Upper lobe of left lung (tissue), 6 donors: ENCODE measurements at regions not wholly inside any gene's neighbourhood (a gene's known extent, or its start where the extent isn't known, plus 50 kb on each side); places are given as distances from the start of the nearest gene placed in this dataset.
"Not testable (repeated sequence)": the region's sequence is repeated elsewhere in the genome, so short reads cannot be mapped to it uniquely, and the experiment has no call there.

Experiments
- ATAC-seq, 2 donors: fragments of 200-7000 bp; cut with Tn5 transposase; one replicate each; pipeline ENCODE4 v1.9.1; 2022; ENCODE audit warnings: mild to moderate bottlenecking in 2 of 2, moderate library complexity in 2 of 2; ENCODE audit not compliant: low FRiP score in 2 of 2
- DNase-seq, 2 donors: peaks; one replicate each; pipeline ENCODE4 v3.0.0-alpha.2; 2019 to 2020
- H3K27ac ChIP-seq, 4 donors: fragments of 200-600 bp; sonication (generic); one replicate each; pipeline ENCODE4 v1.5.1; 2016 to 2019
- H3K27me3 ChIP-seq, 4 donors: fragments of 200-600 bp; sonication (generic); one replicate each; pipeline ENCODE4 v1.5.1; 2017 to 2019
- H3K36me3 ChIP-seq, 4 donors: fragments of 200-600 bp; sonication (generic); one replicate each; pipeline ENCODE4 v1.5.1; 2016 to 2019
- H3K4me1 ChIP-seq, 4 donors: fragments of 200-600 bp; sonication (generic); one replicate each; pipeline ENCODE4 v1.5.1; 2018 to 2019
- H3K4me3 ChIP-seq, 4 donors: fragments of 200-600 bp; sonication (generic); one replicate each; pipeline ENCODE4 v1.5.1; 2017 to 2019; ENCODE audit warnings: mild to moderate bottlenecking in 2 of 4, moderate library complexity in 1 of 4
- H3K9me3 ChIP-seq, 4 donors: fragments of 200-600 bp; sonication (generic); one replicate each; pipeline ENCODE4 v1.5.1; 2018 to 2019
- CTCF ChIP-seq, 6 experiments: fragments of 450-650 bp in 4 of 6; fragments of 200-600 bp in 2 of 6; sonication (generic) in 2 of 6; IDR thresholded peaks; one replicate each; pipeline ENCODE4 v1.5.1; 2016 to 2019; ENCODE audit warnings: antibody characterized with exemption in 6 of 6
- EP300 ChIP-seq, 4 donors: sonication (generic); formaldehyde crosslinking; IDR thresholded peaks; one replicate each; pipeline ENCODE4 v1.5.1; 2017; ENCODE audit warnings: antibody characterized with exemption in 4 of 4, control low read depth in 2 of 4
- POLR2A ChIP-seq, 4 donors: fragments of 450-650 bp; IDR thresholded peaks; one replicate each; pipeline ENCODE4 v1.5.1; 2016 to 2017; ENCODE audit warnings: antibody characterized with exemption in 4 of 4, mild to moderate bottlenecking in 2 of 4
- POLR2AphosphoS5 ChIP-seq, 2 donors: sonication (generic); formaldehyde crosslinking; IDR thresholded peaks; one replicate each; pipeline ENCODE4 v1.5.1; 2017; ENCODE audit warnings: antibody characterized with exemption in 2 of 2
- WGBS, 2 donors: methylation state at CpG; one replicate each; pipeline ENCODE4 v1.1.5; 2017 to 2018; 5-methylcytosine and 5-hydroxymethylcytosine counted together
- donor health status: DM: no; HTN: no; CAD: no; lungs with moderate emphysema.
- donor health status: DM: no; HTN: yes; CAD: no; lungs with severe emphysema.

- 61 to 68% methylated on average over 6 of the region's 6 CpGs for WGBS, 2 donors
Measured at GRCh38 chr4:179048839-179049453, 1606.7 kb upstream of the AGA start.

GRCh38 chr4:179051206-179051605 is 1609.0 kb upstream of the AGA start:
- Histone ChIP-seq H3K27ac (no peak overlapping the region), H3K27me3 (no peaks in the 10 kb centered on the region), H3K4me3 (no peak overlapping the region), H3K36me3 (no peaks in the 10 kb centered on the region), H3K4me1 (no peaks in the 10 kb centered on the region), H3K9me3 (no peaks in the 10 kb centered on the region)
- TF ChIP-seq POLR2AphosphoS5 (IDR thresholded peaks at IDR 0.05) (no peak), EP300 (IDR thresholded peaks at IDR 0.05) (no peak), CTCF (IDR thresholded peaks at IDR 0.05) (no peak), POLR2A (IDR thresholded peaks at IDR 0.05) (no peak)
- 15 to 23% methylated on average over 1 of the region's 1 CpG for WGBS, 2 donors
- no peak for ATAC-seq
- DNase-seq: no peak

More at GRCh38 chr4:179048839-179049453, 1606.7 kb upstream of the AGA start:
- DNase-seq (no peak), ATAC-seq (no peak)
- TF ChIP-seq POLR2A (IDR thresholded peaks at IDR 0.05) (no peak), CTCF (IDR thresholded peaks at IDR 0.05) (no peak), EP300 (IDR thresholded peaks at IDR 0.05) (no peak), POLR2AphosphoS5 (IDR thresholded peaks at IDR 0.05) (no peak)
- Histone ChIP-seq H3K27me3 (no peaks in the 10 kb centered on the region), H3K4me1 (no peaks in the 10 kb centered on the region), H3K9me3 (no peaks in the 10 kb centered on the region), H3K27ac (no peak overlapping the region), H3K4me3 (no peak overlapping the region), H3K36me3 (no peaks in the 10 kb centered on the region)

- WGBS, 2 donors: 81 to 83% methylated on average over 3 of the region's 3 CpGs
- ATAC-seq: no peak
- H3K27ac ChIP-seq: no peak overlapping the region
- no peaks in the 10 kb centered on the region for H3K27me3 ChIP-seq
- H3K9me3 ChIP-seq: no peaks in the 10 kb centered on the region
- DNase-seq: no peak
- no peaks in the 10 kb centered on the region for H3K36me3 ChIP-seq
- H3K4me1 ChIP-seq: no peaks in the 10 kb centered on the region
- TF ChIP-seq CTCF (IDR thresholded peaks at IDR 0.05) (no peak), POLR2AphosphoS5 (IDR thresholded peaks at IDR 0.05) (no peak), POLR2A (IDR thresholded peaks at IDR 0.05) (no peak), EP300 (IDR thresholded peaks at IDR 0.05) (no peak)
- no peak overlapping the region for H3K4me3 ChIP-seq
Measured at GRCh38 chr4:179059396-179059795, 1617.2 kb upstream of the AGA start.

- H3K27ac ChIP-seq, H3K4me3 ChIP-seq, H3K9me3 ChIP-seq, H3K36me3 ChIP-seq, ATAC-seq, H3K27me3 ChIP-seq, H3K4me1 ChIP-seq: not testable (repeated sequence)
- whole genome bisulfite sequencing, 2 donors: 94 to 95% methylated on average over 12 of the region's 12 CpGs
- DNase-seq: peak in 1 of 2 donors; percentile 9
Measured at GRCh38 chr4:179066254-179066653, 1624.0 kb upstream of the AGA start.

GRCh38 chr4:179071131-179071530 is 1628.9 kb upstream of the AGA start:
- no peak for ATAC-seq
- H3K36me3 ChIP-seq: no peaks in the 10 kb centered on the region
- 83 to 90% methylated on average over 2 of the region's 2 CpGs for WGBS, 2 donors

More at GRCh38 chr4:179071131-179071530, 1628.9 kb upstream of the AGA start:
- no peak overlapping the region for H3K27ac ChIP-seq
- no peaks in the 10 kb centered on the region for H3K9me3 ChIP-seq
- H3K4me1 ChIP-seq: no peaks in the 10 kb centered on the region
- H3K27me3 ChIP-seq: no peaks in the 10 kb centered on the region
- H3K4me3 ChIP-seq: no peak overlapping the region
- no peak for TF ChIP-seq EP300 (IDR thresholded peaks at IDR 0.05)
- no peak for TF ChIP-seq CTCF (IDR thresholded peaks at IDR 0.05)
- no peak for TF ChIP-seq POLR2AphosphoS5 (IDR thresholded peaks at IDR 0.05)
- TF ChIP-seq POLR2A (IDR thresholded peaks at IDR 0.05): no peak
- DNase-seq: no peak
